ENCODE measurements at regions not wholly inside any gene's neighbourhood (a gene's known extent, or its start where the extent isn't known, plus 50 kb on each side); places are given as distances from the start of the nearest gene placed in this dataset.
"Not testable (repeated sequence)": the region's sequence is repeated elsewhere in the genome, so short reads cannot be mapped to it uniquely, and the experiment has no call there.

DNA sequence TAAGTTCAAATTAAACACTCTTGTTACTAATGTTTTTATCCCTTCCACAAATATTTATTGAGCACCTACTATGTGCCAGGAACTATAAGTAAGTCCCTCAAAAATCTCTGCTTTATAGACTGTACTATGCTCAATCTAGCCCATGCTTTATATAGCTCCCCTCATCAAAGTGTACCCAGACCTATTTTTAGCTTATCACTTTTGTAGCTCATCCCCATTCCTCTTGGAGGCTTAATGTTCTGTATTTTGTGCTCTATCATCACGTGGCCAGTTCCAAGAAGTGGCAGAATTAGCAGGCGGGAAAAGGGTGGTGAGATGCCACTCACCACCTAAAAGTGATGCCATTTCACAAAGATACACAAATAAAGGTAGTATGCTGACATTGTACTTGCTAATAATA lies 138.1 kb upstream of the BET1 start:
- Histone ChIP-seq H3K4me1 (ENCODE audit: insufficient read depth, low read length) (no peaks in the 10 kb centered on the region), H3K27me3 (ENCODE audit: insufficient read depth, low read length, poor library complexity, severe bottlenecking) (no peaks in the 10 kb centered on the region), H3K27ac (ENCODE audit: low read depth, low read length) (no peak overlapping the region), H3K9me3 (ENCODE audit: low read length) (no peaks in the 10 kb centered on the region), H3K36me3 (ENCODE audit: insufficient read depth, low read length) (no peaks in the 10 kb centered on the region), H3K4me3 (ENCODE audit: low read length) (no peak overlapping the region)
- ChIA-PET POLR2A (no interaction called here), CTCF (no interaction called here)
- Mint-ChIP-seq H3K36me3 (no peaks in the 10 kb centered on the region), H3K4me3 (no peak overlapping the region), H3K27ac (no peak overlapping the region), H3K27me3 (peaks cover 5 to 9% of the 10 kb centered on the region in 2 donors), H3K9me3 (peaks cover 0 to 5% (median 0%) of the 10 kb centered on the region in 5 donors), H3K4me1 (no peaks in the 10 kb centered on the region)
- DNase-seq = no peak

DNA sequence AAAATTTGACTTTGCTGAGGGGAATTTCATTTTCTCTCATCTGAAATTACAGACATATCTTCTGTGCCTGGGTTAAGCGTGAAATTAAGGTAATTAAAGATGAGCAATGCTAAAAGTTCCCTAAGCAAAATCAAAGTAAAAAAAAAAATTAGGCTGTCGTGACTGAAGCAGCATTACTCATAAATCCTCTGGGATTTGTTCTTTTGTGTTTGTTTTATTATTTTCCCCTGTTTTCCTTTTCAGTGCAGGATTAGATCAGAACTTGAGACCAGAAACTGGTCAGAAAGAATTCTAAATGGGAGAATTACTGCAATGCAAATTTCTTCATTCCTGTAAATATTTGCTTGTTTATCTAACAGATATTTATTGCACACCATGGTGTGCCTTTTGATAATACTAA lies 141.4 kb upstream of the BET1 start:
- POLR2A ChIA-PET = no interaction called here

DNA sequence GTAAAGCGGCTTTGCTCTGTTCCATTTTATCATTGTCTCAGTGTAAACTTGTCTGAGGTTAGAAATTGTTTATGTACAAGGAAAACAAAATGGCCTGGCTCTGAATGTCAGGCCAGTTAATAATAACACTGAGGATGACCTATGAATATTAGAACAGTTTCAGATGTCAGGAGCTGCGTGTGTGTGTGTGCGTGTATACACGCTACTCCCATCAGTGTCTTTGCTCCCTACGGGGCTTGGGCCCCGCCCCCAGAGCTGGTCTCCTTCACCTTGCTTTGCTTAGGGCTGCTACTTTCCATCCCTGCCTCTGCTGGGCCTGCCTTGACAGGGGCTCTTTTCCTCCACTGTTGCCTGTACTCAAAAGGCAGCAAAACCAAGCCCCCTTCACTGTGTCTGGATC lies 142.3 kb upstream of the BET1 start:
- no peak overlapping the region for H3K4me3 ChIP-seq (ENCODE audit: low read length)
- Mint-ChIP-seq H3K4me3 (no peak overlapping the region), H3K9me3 (peaks cover 0 to 3% (median 0%) of the 10 kb centered on the region in 5 donors), H3K27ac (no peak overlapping the region), H3K36me3 (no peaks in the 10 kb centered on the region), H3K4me1 (no peaks in the 10 kb centered on the region), H3K27me3 (peaks cover 2 to 11% of the 10 kb centered on the region in 2 donors)
- H3K36me3 ChIP-seq (ENCODE audit: insufficient read depth, low read length) = no peaks in the 10 kb centered on the region
- no peaks in the 10 kb centered on the region for H3K27me3 ChIP-seq (ENCODE audit: insufficient read depth, low read length, poor library complexity, severe bottlenecking)
- DNase-seq = no peak
- ChIA-PET CTCF (no interaction called here), POLR2A (no interaction called here)
- no peaks in the 10 kb centered on the region for H3K4me1 ChIP-seq (ENCODE audit: insufficient read depth, low read length)
- H3K9me3 ChIP-seq (ENCODE audit: low read length) = no peaks in the 10 kb centered on the region
- H3K27ac ChIP-seq (ENCODE audit: low read depth, low read length) = no peak overlapping the region

More for the DNA sequence above, 141.4 kb upstream of the BET1 start:
- Histone ChIP-seq H3K4me1 (ENCODE audit: insufficient read depth, low read length) (no peaks in the 10 kb centered on the region), H3K36me3 (ENCODE audit: insufficient read depth, low read length) (no peaks in the 10 kb centered on the region), H3K27me3 (ENCODE audit: insufficient read depth, low read length, poor library complexity, severe bottlenecking) (no peaks in the 10 kb centered on the region), H3K27ac (ENCODE audit: low read depth, low read length) (no peak overlapping the region), H3K9me3 (ENCODE audit: low read length) (no peaks in the 10 kb centered on the region), H3K4me3 (ENCODE audit: low read length) (no peak overlapping the region)
- CTCF ChIA-PET = no interaction called here
- peaks cover 2 to 11% of the 10 kb centered on the region in 2 donors for H3K27me3 Mint-ChIP-seq
- H3K27ac Mint-ChIP-seq = no peak overlapping the region
- H3K4me3 Mint-ChIP-seq = no peak overlapping the region
- no peaks in the 10 kb centered on the region for H3K4me1 Mint-ChIP-seq
- H3K36me3 Mint-ChIP-seq = no peaks in the 10 kb centered on the region
- DNase-seq = no peak
- peaks cover 0 to 3% (median 0%) of the 10 kb centered on the region in 5 donors for H3K9me3 Mint-ChIP-seq

DNA sequence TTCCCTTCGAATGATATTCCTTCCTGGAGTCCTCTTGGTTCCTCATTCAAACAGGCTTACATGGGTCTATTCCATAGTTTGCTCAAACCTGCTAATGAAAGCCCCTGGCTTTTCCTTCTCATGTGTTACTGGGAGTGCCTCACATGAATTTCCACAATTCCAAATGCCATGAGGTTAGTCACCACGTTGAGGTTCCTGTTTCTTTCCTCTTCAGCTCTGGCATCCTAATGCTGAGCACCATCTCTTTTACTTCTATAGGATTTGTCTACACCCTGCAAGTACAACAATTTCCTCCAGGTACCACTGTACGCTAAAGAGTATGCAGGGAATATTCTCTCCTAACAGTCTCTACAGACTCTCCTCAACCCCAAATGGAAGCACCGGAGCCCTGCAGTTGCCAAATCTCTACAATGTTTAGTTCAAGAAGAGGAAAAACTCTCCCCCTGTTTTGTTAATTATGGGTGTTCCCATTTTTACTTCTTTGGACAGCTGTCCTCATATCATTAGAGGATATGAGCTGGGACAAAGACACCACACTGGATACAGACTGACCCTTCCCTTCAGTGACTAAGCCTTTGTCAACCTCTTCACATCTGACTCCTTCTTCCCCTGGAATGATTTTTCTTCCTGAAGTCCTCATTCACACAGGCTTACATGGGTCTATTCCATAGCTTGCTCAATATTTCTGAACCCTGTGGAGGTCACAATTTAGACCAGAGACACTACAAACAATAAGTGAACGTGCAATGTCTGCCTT lies 145.8 kb upstream of the BET1 start:
- Histone ChIP-seq H3K9me3 (ENCODE audit: low read length) (no peaks in the 10 kb centered on the region), H3K27ac (ENCODE audit: low read depth, low read length) (no peak overlapping the region), H3K4me3 (ENCODE audit: low read length) (no peak overlapping the region), H3K27me3 (ENCODE audit: insufficient read depth, low read length, poor library complexity, severe bottlenecking) (no peaks in the 10 kb centered on the region), H3K36me3 (ENCODE audit: insufficient read depth, low read length) (no peaks in the 10 kb centered on the region), H3K4me1 (ENCODE audit: insufficient read depth, low read length) (no peaks in the 10 kb centered on the region)
- no peak overlapping the region for H3K4me3 Mint-ChIP-seq
- H3K27me3 Mint-ChIP-seq = peaks cover 2 to 11% of the 10 kb centered on the region in 2 donors
- no peaks in the 10 kb centered on the region for H3K4me1 Mint-ChIP-seq
- H3K36me3 Mint-ChIP-seq = no peaks in the 10 kb centered on the region
- H3K9me3 Mint-ChIP-seq = peaks cover 0 to 3% (median 0%) of the 10 kb centered on the region in 5 donors
- DNase-seq = no peak
- CTCF ChIA-PET = no interaction called here
- H3K27ac Mint-ChIP-seq = no peak overlapping the region
- POLR2A ChIA-PET = no interaction called here

DNA sequence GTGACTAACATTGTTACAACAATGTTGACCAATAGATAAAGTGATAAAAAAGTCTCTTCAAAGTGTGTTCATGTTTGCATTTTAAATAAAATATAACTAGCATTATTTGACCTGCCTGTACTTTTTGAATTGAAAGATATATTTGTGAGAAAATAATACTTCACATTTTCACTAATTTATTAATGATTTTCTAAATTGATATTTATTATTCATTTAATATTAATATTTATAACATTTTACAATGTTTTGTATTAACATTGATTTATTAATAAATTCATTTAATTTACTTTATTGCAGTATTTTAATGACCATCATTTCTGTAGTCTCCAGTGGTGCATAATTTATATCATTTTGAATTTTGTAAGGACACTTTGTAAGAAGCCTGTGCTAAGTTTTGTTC lies 150.0 kb upstream of the BET1 start:
- no peaks in the 10 kb centered on the region for H3K4me1 Mint-ChIP-seq
- H3K36me3 Mint-ChIP-seq = no peaks in the 10 kb centered on the region
- Histone ChIP-seq H3K36me3 (ENCODE audit: insufficient read depth, low read length) (no peaks in the 10 kb centered on the region), H3K4me1 (ENCODE audit: insufficient read depth, low read length) (no peaks in the 10 kb centered on the region), H3K27ac (ENCODE audit: low read depth, low read length) (no peak overlapping the region), H3K9me3 (ENCODE audit: low read length) (no peaks in the 10 kb centered on the region), H3K27me3 (ENCODE audit: insufficient read depth, low read length, poor library complexity, severe bottlenecking) (no peaks in the 10 kb centered on the region), H3K4me3 (ENCODE audit: low read length) (no peak overlapping the region)
- no peak overlapping the region for H3K27ac Mint-ChIP-seq
- CTCF ChIA-PET = no interaction called here
- POLR2A ChIA-PET = no interaction called here
- no peak for DNase-seq
- no peaks in the 10 kb centered on the region for H3K9me3 Mint-ChIP-seq
- peaks cover 0 to 11% of the 10 kb centered on the region in 2 donors for H3K27me3 Mint-ChIP-seq
- H3K4me3 Mint-ChIP-seq = no peak overlapping the region

DNA sequence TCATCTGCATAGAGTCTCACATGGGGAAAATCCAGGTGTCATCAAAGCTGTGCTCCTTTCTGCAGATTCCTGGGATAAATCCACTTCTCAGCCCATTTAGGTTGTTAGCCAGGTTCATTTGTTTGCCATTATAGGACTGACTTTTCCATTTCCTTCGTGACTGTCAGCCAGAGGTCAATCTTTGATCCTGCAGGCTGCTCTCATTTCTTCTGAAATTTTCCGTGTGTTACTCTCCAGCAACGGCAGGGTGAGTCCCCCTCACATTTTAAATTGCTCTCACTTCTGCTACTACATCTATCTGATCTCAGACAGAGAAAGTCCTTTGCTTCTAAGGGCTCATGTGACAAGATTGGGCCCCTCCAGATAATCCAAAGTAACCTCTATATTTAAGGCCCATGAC lies 150.7 kb upstream of the BET1 start:
- no peaks in the 10 kb centered on the region for H3K9me3 ChIP-seq (ENCODE audit: low read length)
- no peaks in the 10 kb centered on the region for H3K4me1 Mint-ChIP-seq
- H3K27me3 Mint-ChIP-seq = peaks cover 0 to 5% of the 10 kb centered on the region in 2 donors
- H3K36me3 ChIP-seq (ENCODE audit: insufficient read depth, low read length) = no peaks in the 10 kb centered on the region
- no peaks in the 10 kb centered on the region for H3K9me3 Mint-ChIP-seq
- no peaks in the 10 kb centered on the region for H3K4me1 ChIP-seq (ENCODE audit: insufficient read depth, low read length)
- CTCF ChIA-PET = no interaction called here
- H3K27ac Mint-ChIP-seq = peak overlapping the region in 1 of 8 donors; percentile 64
- no peak overlapping the region for H3K4me3 ChIP-seq (ENCODE audit: low read length)
- no peak overlapping the region for H3K4me3 Mint-ChIP-seq
- H3K27ac ChIP-seq (ENCODE audit: low read depth, low read length) = no peak overlapping the region
- H3K36me3 Mint-ChIP-seq = no peaks in the 10 kb centered on the region
- no peak for DNase-seq
- H3K27me3 ChIP-seq (ENCODE audit: insufficient read depth, low read length, poor library complexity, severe bottlenecking) = no peaks in the 10 kb centered on the region
- POLR2A ChIA-PET = no interaction called here

DNA sequence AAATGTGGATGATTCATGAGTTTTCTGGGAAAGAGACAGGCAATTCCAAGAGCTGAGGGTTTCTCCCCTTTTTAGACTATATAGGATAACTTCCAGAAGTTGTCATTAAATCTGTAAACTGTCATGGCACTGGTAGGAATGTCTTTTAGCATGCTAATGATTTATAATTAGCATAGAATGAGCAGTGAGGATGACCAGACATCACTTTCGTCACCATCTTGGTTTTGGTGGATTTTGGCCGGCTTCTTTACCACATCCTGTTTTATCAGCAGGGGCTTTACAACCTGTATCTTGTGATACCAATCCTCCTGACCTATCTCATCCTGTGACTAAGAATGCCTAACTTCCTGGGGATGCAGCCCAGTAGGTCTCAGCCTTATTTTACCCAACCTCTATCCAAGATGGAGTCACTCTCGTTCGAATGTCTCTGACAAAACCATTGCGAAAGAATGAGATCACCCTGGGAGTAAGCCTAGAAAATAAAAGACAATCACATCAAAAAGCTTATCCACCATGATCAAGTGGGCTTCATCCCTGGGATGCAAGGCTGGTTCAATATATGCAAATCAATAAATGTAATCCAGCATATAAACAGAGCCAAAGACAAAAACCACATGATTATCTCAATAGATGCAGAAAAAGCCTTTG lies 153.6 kb upstream of the BET1 start:
- H3K9me3 ChIP-seq (ENCODE audit: low read length); H3K36me3 Mint-ChIP-seq: not testable (repeated sequence)

DNA sequence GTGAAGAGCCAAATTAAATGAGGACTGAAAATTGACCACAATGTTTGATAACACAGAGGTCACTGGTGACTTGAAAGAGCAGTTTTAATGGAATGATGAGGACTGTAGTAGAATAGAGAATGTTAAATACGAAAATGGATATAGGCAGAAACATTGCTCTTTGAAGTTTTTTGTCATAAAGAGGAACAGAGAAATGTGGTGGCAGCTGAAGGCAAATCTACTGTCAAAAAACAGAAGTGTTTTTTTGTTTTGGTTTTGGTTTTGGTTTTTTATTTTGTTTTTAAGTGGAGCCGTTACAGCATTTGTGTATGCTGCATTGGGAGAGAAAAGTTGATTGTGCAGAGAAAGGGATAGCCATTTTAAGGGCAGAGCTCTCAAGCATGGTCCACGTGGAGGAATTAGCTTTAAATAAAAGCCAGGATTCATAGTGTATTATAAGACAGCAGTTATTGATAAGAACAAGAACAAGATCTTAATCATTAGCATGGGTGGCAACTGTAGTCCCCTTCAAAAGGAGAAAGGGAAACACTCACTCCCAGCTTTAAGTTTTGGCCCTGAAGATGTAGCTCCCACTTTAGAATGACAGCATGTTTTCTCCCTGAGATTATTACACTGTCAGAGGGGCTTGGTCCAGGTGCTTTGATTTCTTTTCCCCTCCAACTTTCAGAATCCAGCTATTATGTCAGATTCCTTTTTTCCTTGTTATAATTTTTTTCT lies 156.7 kb upstream of the BET1 start:
- H3K4me1 Mint-ChIP-seq = peaks cover 8 to 11% (median 11%) of the 10 kb centered on the region in 3 donors
- ChIA-PET POLR2A (no interaction called here), CTCF (interaction anchor here (0.7 kb wide), 1 partner anchor 10 kb away, joined by 3 read pairs; no protein-coding TSS in a partner anchor)
- H3K36me3 Mint-ChIP-seq = no peaks in the 10 kb centered on the region
- no peaks in the 10 kb centered on the region for H3K27me3 ChIP-seq (ENCODE audit: insufficient read depth, low read length, poor library complexity, severe bottlenecking)
- no peaks in the 10 kb centered on the region for H3K4me1 ChIP-seq (ENCODE audit: insufficient read depth, low read length)
- H3K27ac Mint-ChIP-seq = peak overlapping the region in 3 of 8 donors; percentile 19 to 60 (median 40)
- peak overlapping the region in 2 of 7 donors; percentile 2 to 39 for H3K4me3 Mint-ChIP-seq
- no peak overlapping the region for H3K4me3 ChIP-seq (ENCODE audit: low read length)
- H3K9me3 ChIP-seq (ENCODE audit: low read length) = no peaks in the 10 kb centered on the region
- no peaks in the 10 kb centered on the region for H3K27me3 Mint-ChIP-seq
- no peaks in the 10 kb centered on the region for H3K36me3 ChIP-seq (ENCODE audit: insufficient read depth, low read length)
- no peak overlapping the region for H3K27ac ChIP-seq (ENCODE audit: low read depth, low read length)
- H3K9me3 Mint-ChIP-seq = peaks cover 0 to 5% (median 0%) of the 10 kb centered on the region in 5 donors
- no peak for DNase-seq

More for the DNA sequence above, 153.6 kb upstream of the BET1 start:
- H3K4me3 Mint-ChIP-seq; H3K27ac ChIP-seq (ENCODE audit: low read depth, low read length); H3K27me3 ChIP-seq (ENCODE audit: insufficient read depth, low read length, poor library complexity, severe bottlenecking); POLR2A ChIA-PET; H3K4me3 ChIP-seq (ENCODE audit: low read length); CTCF ChIA-PET; H3K36me3 ChIP-seq (ENCODE audit: insufficient read depth, low read length); H3K27me3 Mint-ChIP-seq; H3K27ac Mint-ChIP-seq; DNase-seq; H3K4me1 ChIP-seq (ENCODE audit: insufficient read depth, low read length); H3K9me3 Mint-ChIP-seq: not testable (repeated sequence)
- peaks cover 8 to 11% (median 11%) of the 10 kb centered on the region in 3 donors for H3K4me1 Mint-ChIP-seq
